HepG2 (cell line): ENCODE measurements at regions not wholly inside any gene's neighbourhood (a gene's known extent, or its start where the extent isn't known, plus 50 kb on each side); places are given as distances from the start of the nearest gene placed in this dataset.
"Not testable (repeated sequence)": the region's sequence is repeated elsewhere in the genome, so short reads cannot be mapped to it uniquely, and the experiment has no call there.

Experiments used
- ATAC-seq: fragments of 200-7000 bp; cut with Tn5 transposase; 3 replicates; pipeline ENCODE4 v1.9.1; 2020; ENCODE audit warnings: mild to moderate bottlenecking, moderate library complexity
- BruUV-seq: library from RNA; stranded (reverse); fragments of 400-500 nt; replicated peaks from 2 replicates; lab custom pipeline; 2021; lab: Mats Ljungman, UMichigan
- CTCF ChIA-PET: fragments of 300-600 bp; formaldehyde crosslinking; extraction: SDS; loops from one replicate; lab custom pipeline; 2021; ENCODE audit warnings: low total read pairs, inconsistent platforms, low intra/inter-chr PET ratio; lab: Yijun Ruan, JAX
- POLR2A ChIA-PET: fragments of 350-600 bp; sonication (Branson Sonifier 250); formaldehyde crosslinking; loops from one replicate; lab custom pipeline; 2020; ENCODE audit warnings: antibody characterized with exemption, inconsistent platforms; lab: Yijun Ruan, JAX
- DNase-seq: peaks from one replicate; pipeline ENCODE4 v3.0.0-alpha.2; 2015; ENCODE audit warnings: low spot score
- FAIRE-seq: peaks from 3 replicates; lab custom pipeline; 2011; peaks lifted over from hg19 to GRCh38; lab: Jason Lieb, UNC
- H2AFZ ChIP-seq: one replicate; pipeline ENCODE4 v1.6.1; 2011; ENCODE audit warnings: low read length, inconsistent platforms
- H3K27ac ChIP-seq: fragments of 300-600 bp; 3 replicates; pipeline ENCODE4 v1.8.0; 2011; ENCODE audit warnings: mixed run types, mild to moderate bottlenecking, mixed read lengths, low read length, inconsistent platforms; ENCODE audit not compliant: insufficient read depth; ENCODE audit errors: extremely low read length
- H3K27me3 ChIP-seq, 2 experiments: fragments of 200-600 bp in 1 of 2; 2 replicates in 1 of 2; 3 replicates in 1 of 2; pipeline versions ENCODE4 v1.6.0 to v1.8.0; 2011; ENCODE audit warnings: low read length in 2 of 2, mild to moderate bottlenecking in 2 of 2, moderate library complexity in 2 of 2, inconsistent platforms in 1 of 2; ENCODE audit not compliant: insufficient read depth in 2 of 2, control insufficient read depth in 1 of 2
- H3K36me3 ChIP-seq, 2 experiments: fragments of 200-600 bp in 1 of 2; replicated peaks in 1 of 2; 2 replicates in 1 of 2; 3 replicates in 1 of 2; pipeline versions ENCODE4 v1.5.1 to v1.8.0; 2011; ENCODE audit warnings: low read length in 2 of 2, inconsistent platforms in 1 of 2; ENCODE audit not compliant: insufficient read depth in 2 of 2, control insufficient read depth in 1 of 2
- H3K4me1 ChIP-seq: 2 replicates; pipeline ENCODE4 v1.5.1; 2012; ENCODE audit warnings: low read length, inconsistent platforms; ENCODE audit not compliant: insufficient read depth
- H3K4me2 ChIP-seq: 2 replicates; pipeline ENCODE4 v1.6.0; 2011; ENCODE audit warnings: low read depth, low read length, inconsistent platforms
- H3K4me3 ChIP-seq, 3 experiments: fragments of 200-600 bp in 1 of 3; sonication (generic), shearing (Covaris generic) in 1 of 3; replicated peaks in 1 of 3; 2 replicates each; pipeline ENCODE4 v1.5.1; 2011 to 2016; ENCODE audit warnings: low read length in 3 of 3, inconsistent platforms in 2 of 3, low read depth in 2 of 3, mild to moderate bottlenecking in 2 of 3, control low read depth in 1 of 3, mixed read lengths in 1 of 3; ENCODE audit not compliant: insufficient read depth in 1 of 3
- H3K79me2 ChIP-seq: one replicate; pipeline ENCODE4 v1.6.1; 2011; ENCODE audit warnings: low read length, inconsistent platforms; ENCODE audit not compliant: insufficient read depth
- H3K9ac ChIP-seq: 2 replicates; pipeline ENCODE4 v1.6.0; 2011; ENCODE audit warnings: mild to moderate bottlenecking, low read depth, low read length, inconsistent platforms; ENCODE audit not compliant: insufficient read depth
- H3K9me3 ChIP-seq: 2 replicates; pipeline ENCODE4 v1.5.1; 2012; ENCODE audit warnings: mild to moderate bottlenecking, low read length
- H4K20me1 ChIP-seq: 2 replicates; pipeline ENCODE4 v1.6.0; 2011; ENCODE audit warnings: inconsistent platforms, mild to moderate bottlenecking, low read length, moderate library complexity; ENCODE audit not compliant: insufficient read depth
- HNF4A ChIP-seq: sonication (generic); formaldehyde crosslinking; IDR thresholded peaks from 2 replicates; pipeline ENCODE4 v1.4.0; 2020; ENCODE audit warnings: missing genetic modification reagents
- NFYB ChIP-seq: sonication (generic); formaldehyde crosslinking; IDR thresholded peaks from 2 replicates; pipeline ENCODE4 v1.4.0; 2020; ENCODE audit warnings: missing genetic modification reagents
- ZMYM4 ChIP-seq: sonication (generic); formaldehyde crosslinking; IDR thresholded peaks from 2 replicates; pipeline ENCODE4 v1.8.1; 2023; ENCODE audit warnings: mild to moderate bottlenecking, missing genetic modification reagents
- WGBS: methylation state at CpG from one replicate; pipeline ENCODE4 v1.1.6; 2017; ENCODE audit warnings: low lambda C conversion rate; 5-methylcytosine and 5-hydroxymethylcytosine counted together
- in situ Hi-C: cut with HindIII; loops from 2 replicates; pipeline ENCODE4 v1.10.0; 2017; ENCODE audit warnings: low pct_unique_long_range_greater_than_20kb; ENCODE audit not compliant: extremely low pct_ligation_motif_present
- intact Hi-C: fragments of 100-400 bp; cut with micrococcal nuclease; formaldehyde crosslinking; loops from one replicate; pipeline ENCODE4 v1.10.0; 2022; ENCODE audit not compliant: unreplicated experiment
- TF ChIP-seq, protein P1 (sequence below): sonication (generic); formaldehyde crosslinking; IDR thresholded peaks from 2 replicates; pipeline ENCODE4 v1.4.0; 2020; ENCODE audit warnings: missing genetic modification reagents

DNA sequence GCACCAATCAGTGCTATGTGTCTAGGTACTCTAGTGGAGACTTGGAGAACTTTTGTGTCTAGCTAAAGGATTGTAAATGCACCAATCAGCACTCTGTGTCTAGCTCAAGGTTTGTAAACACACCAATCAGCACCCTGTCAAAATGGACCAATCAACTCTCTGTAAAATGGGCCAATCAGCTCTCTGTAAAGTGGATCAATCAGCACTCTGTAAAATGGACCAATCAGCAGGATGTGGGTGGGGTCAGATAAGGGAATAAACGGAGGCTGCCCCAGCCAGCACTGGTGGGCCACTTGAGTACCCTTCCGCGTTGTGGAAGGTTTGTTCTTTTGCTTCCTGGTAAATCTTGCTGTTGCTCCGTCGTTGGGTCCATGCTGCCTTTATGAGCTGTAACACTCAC lies 135.3 kb upstream of the RFC3 start:
- Histone ChIP-seq H3K27ac (peak overlapping the region; percentile 27), H3K4me1 (peaks cover 62% of the 10 kb centered on the region), H3K79me2 (peaks cover 11% of the 10 kb centered on the region)
- H3K9me3 ChIP-seq, ATAC-seq, FAIRE-seq, H4K20me1 ChIP-seq, CTCF ChIA-PET, H3K4me2 ChIP-seq, DNase-seq, H2AFZ ChIP-seq, in situ Hi-C loops, intact Hi-C loops, H3K36me3 ChIP-seq, H3K27me3 ChIP-seq, H3K4me3 ChIP-seq, BruUV-seq, H3K9ac ChIP-seq: not testable (repeated sequence)
- TF ChIP-seq NFYB (CRISPR knock-in tag) (peak; percentile 56), ZMYM4 (CRISPR knock-in tag) (0 out of 2 replicates have a peak, but pooled peaks have one; percentile 26)
- POLR2A ChIA-PET = interaction anchor here (0.7 to 8.6 kb wide), 3 partner anchors 35 to 72 kb away, joined by 3 to 127 read pairs (median 4); no protein-coding TSS in a partner anchor
- 99% methylated on average over 5 of the region's 5 CpGs for WGBS

DNA sequence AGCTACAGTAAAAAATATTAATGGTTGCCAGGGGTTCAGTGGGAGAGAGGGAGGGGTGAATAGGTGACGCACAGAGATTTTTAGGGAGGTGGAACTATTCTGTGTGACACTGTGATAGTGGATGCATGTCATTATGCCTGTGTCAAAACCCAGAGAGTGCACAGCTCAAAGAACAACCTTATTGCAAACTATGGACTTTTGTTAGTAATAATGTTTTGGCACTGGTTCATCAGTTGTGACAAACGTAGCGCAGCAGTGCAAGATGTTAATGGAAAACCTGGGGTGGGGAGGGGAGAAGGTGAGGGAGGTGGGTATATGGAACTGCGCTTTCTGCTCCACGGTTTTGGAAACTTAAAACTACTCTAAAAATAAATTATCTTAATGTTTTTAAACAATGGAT lies 134.6 kb upstream of the RFC3 start:
- no peak overlapping the region for H3K9ac ChIP-seq
- H3K4me2 ChIP-seq = no peak overlapping the region
- no peaks in the 10 kb centered on the region; a peak in 2 of 5 replicates for H3K27me3 ChIP-seq
- WGBS = 76% methylated on average over 5 of the region's 5 CpGs
- ChIA-PET POLR2A (interaction anchor here (0.7 to 8.6 kb wide), 3 partner anchors 40 to 73 kb away, joined by 3 to 127 read pairs (median 4); no protein-coding TSS in a partner anchor), CTCF (no interaction called here)
- H3K36me3 ChIP-seq = no peaks in the 10 kb centered on the region
- peaks cover 11% of the 10 kb centered on the region for H3K79me2 ChIP-seq
- FAIRE-seq (no peak), DNase-seq (no peak), ATAC-seq (no peak)
- intact Hi-C loops = no loop called here
- in situ Hi-C loops = no loop called here
- peaks cover 54% of the 10 kb centered on the region for H3K4me1 ChIP-seq
- H2AFZ ChIP-seq = no peak overlapping the region
- H4K20me1 ChIP-seq = no peaks in the 10 kb centered on the region
- no peak overlapping the region; a peak in 1 of 6 replicates for H3K4me3 ChIP-seq
- no peaks in the 10 kb centered on the region for H3K9me3 ChIP-seq
- H3K27ac ChIP-seq = peak overlapping the region; percentile 27
- BruUV-seq = no TSS peak
- TF ChIP-seq HNF4A = peak; percentile 36; the same call in 1 of the 2 replicates
- TF ChIP-seq, protein P1, sequence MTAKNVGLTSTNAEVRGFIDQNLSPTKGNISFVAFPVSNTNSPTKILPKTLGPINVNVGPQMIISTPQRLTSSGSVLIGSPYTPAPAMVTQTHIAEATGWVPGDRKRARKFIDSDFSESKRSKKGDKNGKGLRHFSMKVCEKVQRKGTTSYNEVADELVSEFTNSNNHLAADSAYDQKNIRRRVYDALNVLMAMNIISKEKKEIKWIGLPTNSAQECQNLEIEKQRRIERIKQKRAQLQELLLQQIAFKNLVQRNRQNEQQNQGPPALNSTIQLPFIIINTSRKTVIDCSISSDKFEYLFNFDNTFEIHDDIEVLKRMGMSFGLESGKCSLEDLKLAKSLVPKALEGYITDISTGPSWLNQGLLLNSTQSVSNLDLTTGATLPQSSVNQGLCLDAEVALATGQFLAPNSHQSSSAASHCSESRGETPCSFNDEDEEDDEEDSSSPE = no peak
- TF ChIP-seq, all 625 proteins: peak for 1
